Activated naive CD4-positive, alpha-beta T cell (primary cell): ENCODE measurements at regions not wholly inside any gene's neighbourhood (a gene's known extent, or its start where the extent isn't known, plus 50 kb on each side); places are given as distances from the start of the nearest gene placed in this dataset.
"Not testable (repeated sequence)": the region's sequence is repeated elsewhere in the genome, so short reads cannot be mapped to it uniquely, and the experiment has no call there.

Experiments used
- DNase-seq, 4 experiments: peaks; one replicate each; lab custom pipeline; 2025; lab: John Stamatoyannopoulos, UW

DNA sequence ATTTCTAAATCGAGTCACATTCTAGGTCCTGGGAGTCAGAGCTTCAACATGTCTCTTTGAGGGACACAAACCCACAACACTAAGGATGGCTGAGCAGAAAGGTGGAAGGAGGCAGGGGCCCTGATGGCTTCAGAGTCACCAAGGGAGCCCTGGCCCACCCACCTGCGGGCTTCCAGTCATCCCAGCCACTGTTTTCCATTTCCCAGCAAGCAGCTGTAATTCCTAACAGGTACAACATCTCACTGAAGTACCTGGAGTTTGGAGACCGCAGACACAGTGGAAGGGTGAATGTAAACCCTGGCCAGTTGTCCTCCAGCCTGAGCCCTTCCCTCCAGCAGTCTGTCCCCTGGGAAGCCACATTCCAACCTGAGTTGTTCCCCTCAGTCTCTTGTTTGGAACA lies 562.8 kb downstream of the TBC1D22A start:
- DNase-seq = no peak

DNA sequence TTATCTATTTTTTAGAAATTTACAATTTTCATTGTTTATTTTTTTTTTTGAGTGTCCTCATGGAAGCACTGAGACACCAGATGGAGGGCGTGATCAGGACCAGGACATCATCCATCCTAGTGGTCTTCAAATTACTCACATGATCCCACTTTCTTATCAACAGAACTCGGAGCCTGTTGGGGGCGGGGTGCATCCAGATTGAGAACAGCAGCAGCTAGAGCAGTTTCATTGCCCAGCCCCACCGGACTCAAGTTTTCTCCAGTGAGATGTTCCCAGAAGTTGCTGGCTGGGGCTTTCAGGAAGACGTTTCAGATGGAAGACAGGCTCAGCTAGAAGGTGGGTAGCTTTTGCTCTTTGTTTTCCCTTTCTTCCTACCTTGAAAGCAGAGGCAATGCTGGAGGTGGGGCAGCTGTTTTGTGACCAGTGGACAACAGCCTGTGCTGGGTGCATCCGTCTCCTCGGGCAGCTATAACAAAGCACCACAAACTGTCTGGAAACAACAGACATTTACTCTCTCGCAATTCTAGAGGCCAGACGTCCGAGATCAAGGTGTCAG lies 562.1 kb downstream of the TBC1D22A start:
- no peak for DNase-seq

DNA sequence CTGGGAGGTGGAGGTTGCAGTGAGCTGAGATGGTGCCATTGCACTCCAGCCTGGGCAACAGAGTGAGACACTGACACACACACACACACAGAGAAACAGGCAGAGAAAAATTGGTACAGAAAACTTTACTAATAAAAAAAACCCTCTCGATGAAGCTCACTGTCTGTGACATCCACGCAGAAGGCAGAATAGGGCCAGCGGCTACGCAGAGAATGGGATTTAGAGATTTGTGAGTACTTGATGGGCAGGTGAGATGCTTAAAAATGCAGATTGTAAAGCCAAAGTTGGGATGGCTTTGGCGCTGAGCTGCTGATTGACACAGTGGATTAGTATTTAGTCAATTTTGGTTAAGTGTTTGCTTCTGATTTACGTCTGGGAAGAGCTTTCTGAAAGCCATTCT lies 561.1 kb downstream of the TBC1D22A start:
- no peak for DNase-seq

DNA sequence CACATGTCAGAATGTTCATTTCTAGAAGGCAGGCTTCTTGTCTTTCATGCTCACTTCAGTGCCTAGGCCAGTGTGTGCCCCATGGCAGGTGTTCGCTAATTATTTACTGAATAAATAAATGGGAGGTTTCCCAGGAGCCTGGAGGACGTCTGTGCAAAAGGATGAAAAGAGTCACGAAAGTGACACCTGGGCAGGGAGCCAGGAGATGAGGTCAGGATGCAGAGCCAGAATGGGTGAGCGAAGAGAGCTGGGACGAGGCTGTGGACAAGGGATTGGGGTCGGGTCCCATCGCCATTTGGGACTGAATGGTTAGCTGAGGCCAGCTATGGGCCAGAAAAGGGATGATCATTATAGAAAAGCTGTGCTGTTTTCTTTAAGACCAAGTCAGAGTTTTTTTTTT lies 560.4 kb downstream of the TBC1D22A start:
- no peak for DNase-seq

DNA sequence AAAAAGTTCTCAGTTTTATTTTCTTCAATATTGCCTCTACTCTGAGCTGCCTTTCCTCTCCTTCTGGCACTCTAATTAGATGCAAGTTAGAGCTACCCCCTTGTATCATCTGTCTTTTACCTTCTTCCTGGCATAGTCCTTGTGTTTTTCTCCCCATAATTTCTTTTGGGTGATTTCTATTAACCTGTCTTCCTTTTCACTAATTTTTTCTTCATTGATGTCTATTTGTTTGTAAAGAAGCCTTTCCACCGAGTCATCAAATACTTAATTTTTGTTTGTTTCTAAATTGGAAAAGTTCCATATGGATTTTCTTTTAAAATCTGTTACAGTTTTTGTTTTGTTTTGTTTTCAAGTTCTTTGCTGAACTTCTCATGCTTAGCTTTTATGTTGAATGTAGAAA lies 558.1 kb downstream of the TBC1D22A start:
- DNase-seq = no peak

DNA sequence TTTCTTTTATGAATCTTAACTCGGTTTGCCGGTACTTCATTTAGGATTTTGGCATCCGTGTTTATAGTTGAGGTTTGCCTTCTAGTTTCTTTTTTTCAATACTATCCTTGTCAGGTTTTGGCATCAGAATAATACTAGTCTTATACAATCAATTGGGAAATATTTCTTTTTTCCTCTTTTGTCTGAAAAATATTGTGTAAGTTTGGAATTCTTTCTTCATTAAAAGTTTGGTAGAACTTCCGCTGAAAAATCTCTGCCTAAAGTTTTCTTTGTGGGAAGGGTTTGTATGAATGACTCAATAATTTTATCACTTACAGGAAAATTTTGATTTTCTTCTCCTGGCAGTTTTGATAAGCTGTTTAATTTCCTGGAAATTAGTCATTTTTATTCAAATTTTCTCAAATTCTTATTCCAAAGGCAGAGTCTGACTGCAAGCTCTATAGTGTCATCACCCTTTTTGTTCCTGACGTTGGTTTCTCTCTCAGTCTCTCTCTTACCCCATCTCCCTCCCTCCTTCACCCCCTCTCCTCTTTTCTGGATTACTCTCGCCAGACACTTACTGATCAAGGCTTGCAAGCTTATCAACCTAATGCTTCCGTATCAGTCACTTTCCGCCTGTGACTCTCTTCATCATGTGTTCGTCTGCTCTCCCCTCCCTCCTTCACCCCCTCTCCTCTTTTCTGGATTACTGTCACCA lies 555.7 kb downstream of the TBC1D22A start:
- DNase-seq = no peak

DNA sequence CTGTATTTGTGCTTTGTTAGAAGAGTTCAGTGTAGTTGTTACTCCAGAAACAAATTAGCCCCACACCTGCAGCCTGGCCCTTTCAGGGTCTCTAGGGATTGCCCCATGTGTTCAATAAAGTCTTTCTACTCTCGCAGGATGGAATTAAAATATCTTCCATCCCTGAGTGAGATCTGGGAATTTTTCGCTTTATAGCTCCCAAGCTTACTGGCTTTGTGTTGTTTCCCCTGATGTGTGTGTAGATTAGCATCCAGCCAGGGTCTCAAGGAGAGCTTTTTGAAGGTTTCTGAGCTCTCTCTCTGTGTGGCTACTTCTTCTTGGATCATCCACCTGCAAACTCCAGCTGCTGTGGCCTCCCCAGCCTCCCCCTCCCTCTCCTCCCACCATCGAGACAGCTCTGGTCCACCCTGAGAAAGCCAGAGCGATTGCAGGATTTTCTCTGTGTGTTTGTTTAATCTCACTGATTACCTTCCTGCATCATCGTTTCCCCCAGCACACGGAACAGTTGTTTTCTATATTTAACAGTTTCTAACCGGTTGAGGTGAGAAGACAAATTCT lies 553.5 kb downstream of the TBC1D22A start:
- no peak for DNase-seq

DNA sequence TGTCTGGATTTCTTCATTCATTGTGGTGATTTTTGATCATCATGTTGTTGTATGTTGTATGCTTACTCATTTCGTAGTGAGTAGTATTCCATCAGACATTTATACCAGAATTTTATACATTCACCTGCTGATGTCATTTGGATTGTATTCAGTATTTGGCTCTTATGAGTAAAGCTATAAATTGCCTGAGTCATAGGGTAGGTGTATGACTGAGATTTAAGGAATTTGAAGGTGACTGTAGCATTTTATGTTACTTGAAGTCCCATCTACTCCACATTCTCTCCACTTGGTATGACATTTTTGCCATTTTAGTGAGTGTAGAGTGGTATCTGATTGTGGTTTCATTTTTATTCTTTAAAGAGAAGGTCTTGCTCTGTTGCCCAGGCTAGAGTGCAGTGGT lies 548.2 kb downstream of the TBC1D22A start:
- no peak for DNase-seq

DNA sequence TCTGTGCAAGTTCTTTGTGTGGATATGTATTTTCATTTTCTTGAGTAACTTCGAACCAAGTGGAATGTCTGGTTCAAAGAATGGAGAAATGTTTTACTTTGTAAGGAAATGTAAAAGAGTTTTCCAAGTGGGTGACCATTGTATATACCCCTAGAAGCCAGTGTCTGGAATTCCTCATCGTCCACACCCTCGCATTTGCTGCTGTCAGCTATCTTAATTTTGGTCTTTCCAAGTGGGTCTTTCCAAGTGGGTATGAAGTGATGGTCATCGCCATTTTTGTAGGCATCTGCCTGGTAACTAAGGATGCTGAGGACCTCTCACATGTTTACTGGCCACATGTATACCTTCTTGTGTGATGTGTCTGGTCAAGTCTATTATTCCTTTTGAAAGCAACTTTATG lies 547.5 kb downstream of the TBC1D22A start:
- no peak for DNase-seq

DNA sequence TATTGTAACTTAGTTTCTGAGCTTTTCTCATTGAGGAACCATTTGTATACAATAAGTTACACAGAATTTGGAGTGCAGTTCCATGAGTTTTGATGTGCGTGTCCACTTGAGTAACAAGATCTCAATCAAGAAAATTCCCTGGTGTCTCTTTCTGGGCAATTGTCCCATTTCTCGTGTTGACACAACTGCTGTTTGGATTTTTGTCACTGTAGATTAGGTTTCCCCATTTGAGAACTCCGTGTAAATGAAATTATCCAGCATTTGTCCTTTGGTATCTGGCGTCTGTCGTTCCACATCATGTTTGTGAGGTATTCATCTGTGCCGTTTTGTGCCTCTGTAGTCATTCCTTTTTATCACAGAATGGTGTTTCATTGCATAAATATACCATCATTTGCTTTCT lies 547.0 kb downstream of the TBC1D22A start:
- DNase-seq = no peak

DNA sequence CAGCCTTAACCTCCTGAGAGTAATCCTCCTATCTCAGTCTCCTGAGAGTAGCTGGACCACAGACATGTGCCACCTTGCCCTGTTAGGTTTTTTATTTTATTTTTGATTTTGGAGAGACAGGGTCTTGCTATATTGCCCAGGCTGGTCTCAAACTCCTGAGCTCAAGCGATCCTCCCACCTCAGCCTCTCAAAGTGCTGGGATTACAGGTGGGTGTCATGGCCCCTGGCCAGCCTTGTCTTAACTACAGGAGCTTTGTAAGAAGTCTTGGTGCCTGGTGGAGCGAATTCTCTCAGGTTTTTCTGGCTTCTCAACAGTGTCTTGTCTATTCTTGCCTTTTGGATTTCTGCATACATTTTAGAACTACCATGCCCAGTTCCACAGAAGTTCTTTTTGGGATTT lies 546.4 kb downstream of the TBC1D22A start:
- DNase-seq = no peak

DNA sequence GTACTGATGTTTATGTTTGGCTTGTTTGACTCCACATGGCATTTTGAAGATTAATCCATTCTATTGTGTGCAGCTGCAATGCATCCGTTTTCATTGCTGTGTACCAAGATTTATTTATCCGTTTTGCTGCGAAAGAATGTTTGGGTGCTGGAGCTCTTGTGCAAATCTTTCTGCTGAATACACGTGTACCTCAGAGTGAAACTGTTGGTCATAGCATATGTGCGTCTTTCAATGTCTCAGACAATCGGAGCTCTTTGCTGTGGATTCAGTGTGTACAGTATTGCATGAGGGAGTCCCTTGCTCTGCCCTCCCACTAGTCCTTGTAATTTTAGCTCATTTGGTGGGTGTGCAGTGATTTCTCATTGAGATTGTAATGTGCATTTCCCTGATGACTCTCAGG lies 545.4 kb downstream of the TBC1D22A start:
- no peak for DNase-seq

DNA sequence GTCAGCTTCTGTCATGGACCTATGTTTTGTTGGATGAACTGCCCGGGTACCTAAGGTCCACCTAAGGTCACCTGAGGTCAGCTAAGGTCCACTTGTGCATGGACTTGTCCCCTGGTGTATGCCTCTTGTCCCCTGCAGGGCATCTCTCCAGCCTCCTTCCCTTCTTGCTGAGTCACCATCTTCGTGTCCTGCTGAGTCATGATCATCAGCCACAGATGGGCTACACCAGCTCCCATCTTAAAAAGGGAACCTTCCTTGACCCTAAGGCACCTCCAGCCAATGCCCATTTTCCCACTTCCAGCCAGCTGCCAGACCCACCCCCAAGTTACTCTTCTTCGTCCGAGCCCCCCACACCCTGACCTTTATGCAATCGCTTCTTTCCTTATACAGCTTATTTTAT lies 544.9 kb downstream of the TBC1D22A start:
- DNase-seq = no peak

DNA sequence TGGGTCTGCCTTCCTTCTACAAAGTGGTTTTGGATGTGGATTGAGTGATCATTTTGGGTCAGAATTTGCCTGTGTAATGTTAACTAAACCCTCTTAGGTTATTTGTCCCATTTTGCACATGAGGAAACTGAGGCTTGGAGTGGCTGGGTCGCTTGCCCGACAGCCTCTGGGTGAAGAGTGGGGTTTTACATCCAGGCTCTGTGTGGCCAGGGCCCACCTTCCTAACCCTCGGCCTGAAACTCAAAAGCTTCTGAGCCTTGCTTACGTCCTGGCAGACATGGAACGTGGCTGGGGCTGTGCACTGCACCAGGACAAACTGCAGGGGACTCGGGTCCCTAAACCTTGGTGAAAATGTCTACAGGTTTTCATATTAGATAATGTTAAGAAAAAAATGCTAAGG lies 542.4 kb downstream of the TBC1D22A start:
- no peak for DNase-seq

DNA sequence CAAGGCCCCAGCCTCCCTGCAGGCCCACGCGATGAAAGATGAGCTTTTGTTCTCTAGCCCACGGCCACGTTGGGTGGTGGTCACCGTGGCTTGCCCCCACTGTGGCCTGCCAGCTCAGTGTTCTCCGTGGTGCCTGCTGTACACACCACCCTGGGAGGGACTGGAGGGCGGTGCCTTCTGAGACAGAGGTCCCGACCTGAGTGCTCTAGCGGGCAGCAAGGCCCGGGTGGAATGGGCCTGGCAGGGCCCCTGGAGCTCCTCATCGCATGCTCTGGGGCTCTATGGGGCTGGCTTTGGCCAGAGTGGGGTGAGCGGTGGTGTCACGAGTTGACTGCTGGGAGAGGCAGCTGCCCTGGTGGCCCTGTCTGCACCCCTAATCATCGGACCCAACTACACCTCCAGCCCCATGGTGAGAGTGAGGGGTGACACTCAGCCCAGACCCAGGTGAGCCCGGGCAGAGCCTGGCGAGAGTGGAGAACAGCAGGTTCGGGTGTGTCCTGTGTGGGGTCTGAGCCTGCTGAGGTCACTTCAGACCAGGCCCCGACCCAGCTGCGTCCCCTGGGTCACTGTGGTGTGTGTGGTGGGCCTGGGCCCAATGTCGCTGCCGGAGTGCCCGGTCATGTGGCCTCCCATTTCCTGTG lies 541.9 kb downstream of the TBC1D22A start:
- DNase-seq = no peak

DNA sequence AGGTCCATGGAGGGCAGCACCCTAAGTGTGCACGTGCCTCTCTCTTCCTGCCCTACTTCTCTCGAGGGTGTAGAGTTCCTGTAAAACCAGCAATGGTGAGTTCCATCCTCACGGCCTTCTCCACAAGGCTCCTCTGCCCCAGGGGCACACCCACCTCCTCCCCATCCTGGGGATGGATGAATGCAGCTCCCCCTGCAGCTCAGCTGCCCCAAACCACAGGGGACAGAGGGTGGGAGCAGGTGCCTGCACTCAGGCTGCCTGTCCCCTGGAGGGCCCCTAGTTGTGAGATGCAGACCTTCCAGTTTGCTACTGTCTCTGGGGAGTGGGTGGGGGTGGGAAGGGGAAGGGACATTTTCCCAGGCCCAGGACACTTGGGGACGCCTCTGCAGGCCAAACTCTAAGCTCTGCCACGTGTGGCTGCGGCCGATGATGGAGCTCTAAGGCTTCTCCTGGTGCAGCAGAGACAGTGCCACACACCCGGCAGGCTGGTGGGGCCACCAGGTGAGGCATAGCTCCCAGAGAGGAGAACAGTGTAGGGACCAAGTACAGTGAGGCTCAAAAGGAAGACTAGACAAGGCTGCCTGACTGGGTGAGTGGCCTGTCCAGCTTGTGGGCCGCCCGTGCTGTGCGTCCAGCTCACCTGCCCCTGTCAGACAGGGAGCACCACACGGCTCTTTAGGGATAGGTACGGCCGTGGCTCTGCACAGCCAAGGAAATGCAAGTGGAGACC lies 540.9 kb downstream of the TBC1D22A start:
- no peak for DNase-seq

DNA sequence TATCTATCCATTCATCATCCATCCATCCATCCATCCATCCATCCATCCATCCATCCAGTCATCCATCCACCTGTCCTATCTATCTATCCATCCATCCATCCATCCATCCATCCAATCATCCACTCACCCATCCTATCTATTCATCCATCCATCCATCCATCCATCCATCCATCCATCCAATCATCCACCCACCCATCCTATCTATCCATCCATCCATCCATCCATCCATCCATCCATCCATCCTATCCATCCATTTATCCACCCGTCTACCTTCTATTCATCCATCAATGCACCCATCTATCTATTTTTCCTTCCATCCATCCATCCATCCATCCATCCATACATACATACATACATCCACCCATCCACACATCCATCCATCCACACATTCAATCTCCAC lies 540.1 kb downstream of the TBC1D22A start:
- DNase-seq = not testable (repeated sequence)

DNA sequence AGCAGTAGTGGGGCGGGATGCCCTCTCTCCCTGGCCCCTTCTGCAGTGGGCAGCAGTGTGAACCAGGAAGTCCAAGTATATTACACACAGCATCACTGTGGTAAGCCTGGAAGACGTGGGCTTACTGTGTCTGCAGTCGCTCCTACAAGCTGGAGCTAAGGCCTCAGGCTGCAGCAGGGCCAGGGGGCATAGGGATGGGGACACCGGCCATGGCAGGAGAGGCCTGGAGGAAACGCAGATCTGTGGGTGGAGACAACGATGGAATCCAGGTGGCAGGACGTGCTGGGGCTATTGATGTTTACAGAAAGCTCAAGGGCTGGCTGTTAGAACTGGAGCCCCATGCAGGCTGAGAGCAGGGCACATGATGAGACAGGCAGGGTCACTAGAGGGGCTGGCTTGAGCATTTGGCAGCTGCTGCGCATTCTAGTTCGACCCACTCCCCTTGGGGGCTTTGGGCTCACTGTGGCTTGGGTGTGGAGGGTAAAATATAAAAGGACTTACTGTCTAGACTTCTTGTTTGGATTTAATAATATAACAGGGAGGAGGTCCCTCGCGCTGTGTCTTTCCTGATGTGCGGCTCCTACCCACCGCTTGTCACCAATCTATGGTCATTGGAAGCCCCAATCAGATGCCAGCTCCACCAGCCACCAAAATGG lies 539.5 kb downstream of the TBC1D22A start:
- no peak for DNase-seq

DNA sequence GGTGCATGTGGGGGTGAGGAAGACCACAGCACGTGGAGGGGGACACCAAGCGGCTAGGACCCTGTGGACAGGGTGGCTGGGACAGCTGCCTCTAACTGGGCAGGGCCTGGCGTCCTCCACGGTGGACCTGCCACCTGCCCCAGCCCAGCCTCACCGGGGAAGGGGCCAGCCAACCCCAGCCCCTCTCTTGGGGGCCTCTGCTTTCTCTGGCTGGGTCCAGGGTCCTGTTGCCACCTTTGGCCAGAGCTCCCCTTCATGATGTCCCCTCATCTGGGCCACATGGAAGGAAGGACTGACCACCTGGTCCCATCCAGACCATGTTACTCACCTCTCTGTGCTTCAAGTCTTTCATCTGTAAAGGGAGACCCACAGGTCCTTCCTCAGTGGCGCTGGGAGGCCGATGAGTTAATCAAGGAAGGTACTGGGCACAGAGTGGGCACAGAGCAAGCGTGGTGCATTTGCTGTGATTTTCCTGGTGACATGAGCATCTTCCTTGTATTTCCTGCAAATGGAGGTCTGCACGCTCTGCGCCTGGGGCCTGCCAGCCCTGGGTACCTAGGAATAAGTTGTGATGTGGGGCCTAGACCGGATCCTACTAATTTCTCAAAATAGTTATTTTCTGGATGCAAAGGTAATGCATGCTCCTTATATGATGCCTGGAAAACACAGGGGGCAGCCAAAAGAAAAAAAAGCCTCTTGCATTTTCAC lies 538.4 kb downstream of the TBC1D22A start:
- no peak for DNase-seq

DNA sequence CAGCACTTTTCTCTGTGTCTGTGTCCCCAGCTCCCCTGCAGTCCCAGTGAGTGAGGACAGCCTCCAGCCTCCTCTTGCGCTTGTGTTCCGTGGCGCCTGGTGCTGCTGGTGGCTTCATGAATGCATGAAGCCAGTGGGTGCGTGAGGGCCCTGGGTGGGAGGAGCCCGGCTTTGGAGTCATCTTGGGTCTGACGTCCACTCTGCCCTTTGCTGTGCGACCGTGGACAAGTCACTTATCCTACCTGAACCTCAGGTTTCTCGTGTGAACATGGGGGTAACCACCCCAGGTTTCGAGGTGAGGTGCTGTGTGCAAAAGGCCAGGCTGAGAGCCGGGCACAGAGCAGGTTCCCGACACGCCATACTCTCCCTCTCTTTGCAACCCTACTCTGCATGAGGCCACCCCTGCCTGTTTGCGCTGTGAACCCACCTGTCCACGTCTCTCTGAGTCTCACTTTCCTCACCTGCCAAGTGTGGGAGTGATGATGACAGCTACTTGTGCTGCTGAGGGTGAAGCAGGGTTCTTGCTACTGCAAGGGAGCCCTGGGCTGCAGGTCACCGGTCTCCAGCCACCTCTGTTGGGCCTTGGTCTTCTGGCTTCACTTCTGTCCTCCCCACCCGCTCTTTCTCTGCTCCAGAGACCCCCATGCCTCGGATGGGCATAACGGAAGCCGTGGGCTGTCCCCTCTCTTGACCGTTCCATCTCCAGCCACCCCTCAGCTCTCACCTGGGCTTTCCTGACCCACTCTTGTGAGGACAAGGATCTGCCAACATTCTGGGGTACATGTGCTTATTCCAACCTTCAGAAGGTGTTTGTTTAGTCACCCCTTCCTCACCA lies 537.6 kb downstream of the TBC1D22A start:
- DNase-seq = no peak
